Kasumi-1 (cell line): ENCODE measurements at regions not wholly inside any gene's neighbourhood (a gene's known extent, or its start where the extent isn't known, plus 50 kb on each side); places are given as distances from the start of the nearest gene placed in this dataset.
"Not testable (repeated sequence)": the region's sequence is repeated elsewhere in the genome, so short reads cannot be mapped to it uniquely, and the experiment has no call there.

ENCODE experiments used
- DNase-seq, 2 experiments: peaks; one replicate each; lab custom pipeline; 2025; lab: John Stamatoyannopoulos, UW

GRCh38 chr15:94844538-94845389, 613.4 kb downstream of the MCTP2 start:
- DNase-seq: peak; percentile 65 to 67

- DNase-seq: peak; percentile 46 to 61
Observed at GRCh38 chr15:94845390-94845716, 614.0 kb downstream of the MCTP2 start.

GRCh38 chr15:94847325-94847724, 616.0 kb downstream of the MCTP2 start:
- no peak for DNase-seq

- DNase-seq: no peak
Observed at GRCh38 chr15:94848054-94848453, 616.7 kb downstream of the MCTP2 start.

GRCh38 chr15:94855018-94855408, 623.7 kb downstream of the MCTP2 start:
- no peak for DNase-seq

GRCh38 chr15:94855409-94856266, 624.3 kb downstream of the MCTP2 start:
- DNase-seq: no peak

GRCh38 chr15:94856267-94856854, 625.0 kb downstream of the MCTP2 start:
- no peak for DNase-seq

GRCh38 chr15:94857466-94857865, 626.1 kb downstream of the MCTP2 start:
- no peak for DNase-seq

- DNase-seq: no peak
Observed at GRCh38 chr15:94858011-94858410, 626.6 kb downstream of the MCTP2 start.

GRCh38 chr15:94858449-94858848, 627.1 kb downstream of the MCTP2 start:
- no peak for DNase-seq

GRCh38 chr15:94858920-94859319, 627.6 kb downstream of the MCTP2 start:
- DNase-seq: no peak

GRCh38 chr15:94864600-94864999, 633.2 kb downstream of the MCTP2 start:
- peak; percentile 36 to 39 for DNase-seq

- DNase-seq: not testable (repeated sequence)
Observed at GRCh38 chr15:94868265-94868664, 636.9 kb downstream of the MCTP2 start.

GRCh38 chr15:94875550-94875949, 644.2 kb downstream of the MCTP2 start:
- no peak for DNase-seq

GRCh38 chr15:94877833-94878232, 646.5 kb downstream of the MCTP2 start:
- DNase-seq: no peak

- no peak for DNase-seq
Observed at GRCh38 chr15:94882071-94882712, 650.8 kb downstream of the MCTP2 start.

GRCh38 chr15:94887391-94887790, 656.0 kb downstream of the MCTP2 start:
- DNase-seq: no peak

GRCh38 chr15:94889153-94889552, 657.8 kb downstream of the MCTP2 start:
- no peak for DNase-seq

- DNase-seq: no peak
Observed at GRCh38 chr15:94893091-94893490, 661.7 kb downstream of the MCTP2 start.

- DNase-seq: no peak
Observed at GRCh38 chr15:94894056-94894455, 662.7 kb downstream of the MCTP2 start.

- no peak for DNase-seq
Observed at GRCh38 chr15:94909510-94909909, 678.1 kb downstream of the MCTP2 start.

GRCh38 chr15:94910166-94910565, 678.8 kb downstream of the MCTP2 start:
- peak; percentile 22 to 38 for DNase-seq
